ENCODE measurements at regions not wholly inside any gene's neighbourhood (a gene's known extent, or its start where the extent isn't known, plus 50 kb on each side); places are given as distances from the start of the nearest gene placed in this dataset.

DNA sequence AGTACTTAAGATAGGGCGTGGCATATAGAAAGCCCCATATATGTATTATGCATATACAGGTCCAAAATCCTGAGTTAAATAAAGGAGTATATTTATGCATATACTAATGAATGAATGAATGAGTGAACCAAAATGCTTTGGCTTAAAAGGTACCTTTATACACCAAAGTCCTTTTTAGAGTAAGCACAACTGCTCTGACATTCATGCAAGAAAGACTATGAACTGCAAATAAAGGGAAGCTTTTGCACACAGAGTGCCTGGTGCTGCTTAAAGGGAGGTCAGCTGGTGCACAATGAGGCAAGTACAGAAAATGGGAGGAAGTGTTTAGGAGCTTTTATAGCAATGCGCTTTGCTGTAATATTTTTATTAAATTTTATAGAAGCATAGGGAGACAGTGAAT, 214.0 kb downstream of the KLF13 start:
- no peaks in the 10 kb centered on the region for H3K4me1 Mint-ChIP-seq
- no peak for DNase-seq (ENCODE audit: low read depth, low spot score)
- TF ChIP-seq CTCF (conservative IDR thresholded peaks at IDR 0.05), result no peak
- no peaks in the 10 kb centered on the region for H3K9me3 Mint-ChIP-seq
- H3K4me3 Mint-ChIP-seq, result no peak overlapping the region
- no peaks in the 10 kb centered on the region for H3K36me3 Mint-ChIP-seq (ENCODE audit: low read depth)
- peaks cover 16% of the 10 kb centered on the region for H3K27me3 Mint-ChIP-seq (ENCODE audit: low read depth)
- H3K27ac Mint-ChIP-seq (ENCODE audit: unreplicated experiment), result no peak overlapping the region

DNA sequence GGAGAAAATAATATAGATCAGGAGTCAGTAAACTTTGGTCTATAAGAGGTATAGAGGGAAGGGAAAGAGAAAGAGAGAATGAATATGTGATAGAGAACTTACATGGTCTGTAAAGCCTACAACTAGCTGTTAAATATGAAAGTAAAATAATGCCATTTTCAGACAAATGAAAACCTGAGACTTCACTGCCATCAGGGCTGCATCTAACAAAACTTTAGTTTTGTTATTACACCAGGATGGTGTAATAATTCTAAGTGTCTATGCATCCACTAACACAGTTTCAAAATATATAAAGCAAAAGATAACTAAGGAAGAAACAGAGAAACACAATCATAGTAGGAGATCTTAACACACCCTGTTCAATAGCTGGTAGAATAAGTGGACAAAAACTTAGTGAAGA, 217.7 kb downstream of the KLF13 start:
- H3K36me3 Mint-ChIP-seq (ENCODE audit: low read depth), result no peaks in the 10 kb centered on the region
- H3K27me3 Mint-ChIP-seq (ENCODE audit: low read depth), result peaks cover 20% of the 10 kb centered on the region
- no peak overlapping the region for H3K4me3 Mint-ChIP-seq

DNA sequence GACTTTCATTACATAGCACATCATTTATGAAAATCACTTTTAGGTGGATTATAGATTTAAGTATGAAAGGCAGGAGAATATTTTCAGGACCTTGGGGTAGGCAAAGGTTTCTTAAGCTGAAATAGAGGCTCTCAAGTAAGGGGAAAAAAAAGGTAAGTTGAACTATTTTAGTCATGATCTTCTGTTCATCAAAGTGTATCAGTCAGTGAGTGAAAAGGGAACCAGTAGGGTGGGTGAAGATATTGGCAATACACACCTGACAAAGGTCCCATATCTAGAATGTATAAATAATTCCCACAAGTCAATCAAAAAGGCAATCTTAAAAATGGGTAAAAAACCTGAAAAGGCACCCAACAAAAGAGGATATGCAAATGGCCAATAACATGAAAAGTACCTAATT, 218.6 kb downstream of the KLF13 start:
- Mint-ChIP-seq H3K36me3 (ENCODE audit: low read depth) (no peaks in the 10 kb centered on the region), H3K4me1 (no peaks in the 10 kb centered on the region), H3K27me3 (ENCODE audit: low read depth) (peaks cover 21% of the 10 kb centered on the region), H3K27ac (ENCODE audit: unreplicated experiment) (no peak overlapping the region), H3K4me3 (no peak overlapping the region), H3K9me3 (no peaks in the 10 kb centered on the region)
- no peak for TF ChIP-seq CTCF (conservative IDR thresholded peaks at IDR 0.05)
- DNase-seq (ENCODE audit: low read depth, low spot score), result no peak

More for the DNA sequence above, 217.7 kb downstream of the KLF13 start:
- TF ChIP-seq CTCF (conservative IDR thresholded peaks at IDR 0.05), result no peak
- H3K4me1 Mint-ChIP-seq, result no peaks in the 10 kb centered on the region
- no peak for DNase-seq (ENCODE audit: low read depth, low spot score)
- H3K9me3 Mint-ChIP-seq, result no peaks in the 10 kb centered on the region
- H3K27ac Mint-ChIP-seq (ENCODE audit: unreplicated experiment), result no peak overlapping the region

- H3K27me3 Mint-ChIP-seq (ENCODE audit: low read depth), result peaks cover 5% of the 10 kb centered on the region
- H3K27ac Mint-ChIP-seq (ENCODE audit: unreplicated experiment), result no peak overlapping the region
- no peak overlapping the region for H3K4me3 Mint-ChIP-seq
- no peaks in the 10 kb centered on the region for H3K36me3 Mint-ChIP-seq (ENCODE audit: low read depth)
- no peak for DNase-seq (ENCODE audit: low read depth, low spot score)
- no peaks in the 10 kb centered on the region for H3K4me1 Mint-ChIP-seq
- TF ChIP-seq CTCF (conservative IDR thresholded peaks at IDR 0.05), result no peak
- no peaks in the 10 kb centered on the region for H3K9me3 Mint-ChIP-seq
These were observed 223.8 kb downstream of the KLF13 start for GRCh38 chr15:31550211-31550977.

GRCh38 chr15:31551323-31551722, 224.7 kb downstream of the KLF13 start:
- Mint-ChIP-seq H3K4me3 (no peak overlapping the region), H3K36me3 (ENCODE audit: low read depth) (no peaks in the 10 kb centered on the region), H3K27me3 (ENCODE audit: low read depth) (peaks cover 3% of the 10 kb centered on the region), H3K9me3 (no peaks in the 10 kb centered on the region), H3K4me1 (no peaks in the 10 kb centered on the region), H3K27ac (ENCODE audit: unreplicated experiment) (no peak overlapping the region)
- TF ChIP-seq CTCF (conservative IDR thresholded peaks at IDR 0.05), result no peak
- no peak for DNase-seq (ENCODE audit: low read depth, low spot score)

Measured in neural crest cell (in vitro differentiated cells).